ENCODE measurements at regions not wholly inside any gene's neighbourhood (a gene's known extent, or its start where the extent isn't known, plus 50 kb on each side); places are given as distances from the start of the nearest gene placed in this dataset.

GRCh38 chr12:46604684-46605083, 221.1 kb downstream of the SLC38A4 start:
- no peak for TF ChIP-seq CTCF (conservative IDR thresholded peaks at IDR 0.05)
- TF ChIP-seq ZFX (IDR thresholded peaks at IDR 0.05) = no peak

Measured in C4-2B (cell line).